Mesodermal cell (in vitro differentiated cells): ENCODE measurements at regions not wholly inside any gene's neighbourhood (a gene's known extent, or its start where the extent isn't known, plus 50 kb on each side); places are given as distances from the start of the nearest gene placed in this dataset.

Source experiments
- H3K27ac ChIP-seq: 2 replicates; pipeline ENCODE4 v1.7.0; 2013; ENCODE audit warnings: mild to moderate bottlenecking, low read depth, low read length, moderate library complexity; ENCODE audit not compliant: severe bottlenecking
- H3K36me3 ChIP-seq: 2 replicates; pipeline ENCODE4 v1.7.1; 2013; ENCODE audit warnings: mild to moderate bottlenecking, low read length, moderate library complexity; ENCODE audit not compliant: control insufficient read depth, insufficient read depth
- H3K4me1 ChIP-seq: one replicate; pipeline ENCODE4 v1.7.1; 2013; ENCODE audit warnings: mild to moderate bottlenecking, low read length; ENCODE audit not compliant: insufficient read depth, control insufficient read depth, poor library complexity, severe bottlenecking
- H3K4me3 ChIP-seq: 2 replicates; pipeline ENCODE4 v1.7.0; 2013; ENCODE audit warnings: low read length, control low read depth, mild to moderate bottlenecking; ENCODE audit not compliant: insufficient read depth, poor library complexity, severe bottlenecking; ENCODE audit errors: extremely low read depth
- H3K9me3 ChIP-seq: 2 replicates; pipeline ENCODE4 v1.7.1; 2013; ENCODE audit warnings: mild to moderate bottlenecking, low read length, moderate library complexity; ENCODE audit not compliant: control insufficient read depth
- WGBS, 2 experiments: methylation state at CpG; one replicate each; pipeline ENCODE4 v1.1.5; 2013; ENCODE audit warnings: missing lambda C conversion rate in 2 of 2; ENCODE audit not compliant: insufficient coverage in 2 of 2; 5-methylcytosine and 5-hydroxymethylcytosine counted together

DNA sequence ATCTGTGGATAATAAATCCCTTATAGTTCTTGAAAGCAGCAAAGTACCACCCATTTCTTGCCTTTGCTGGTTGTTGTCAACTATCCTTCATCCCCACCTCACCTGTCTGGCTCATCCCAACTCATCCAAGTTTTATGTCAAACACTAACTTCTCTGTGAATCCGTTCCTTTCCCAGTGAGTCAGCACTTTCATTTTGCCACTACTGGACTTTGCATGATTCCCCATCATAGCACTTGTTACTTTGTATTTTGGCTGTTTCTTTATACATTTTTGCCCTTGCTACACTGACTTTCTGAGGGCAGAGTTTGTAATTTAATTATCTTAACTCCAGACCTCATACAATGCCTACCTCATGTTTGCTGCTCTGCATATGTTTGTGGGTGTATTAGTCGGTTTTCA is 90.8 kb upstream of the RORA start:
- H3K4me3 ChIP-seq, result no peak overlapping the region
- H3K36me3 ChIP-seq, result no peaks in the 10 kb centered on the region
- no peak overlapping the region for H3K27ac ChIP-seq
- no peaks in the 10 kb centered on the region for H3K4me1 ChIP-seq
- peaks cover 3% of the 10 kb centered on the region for H3K9me3 ChIP-seq
- WGBS, 2 experiments, result 83% methylated on average over 1 of the region's 2 CpGs; no CpG with 5 or more reads in 1 of the 2 experiments

DNA sequence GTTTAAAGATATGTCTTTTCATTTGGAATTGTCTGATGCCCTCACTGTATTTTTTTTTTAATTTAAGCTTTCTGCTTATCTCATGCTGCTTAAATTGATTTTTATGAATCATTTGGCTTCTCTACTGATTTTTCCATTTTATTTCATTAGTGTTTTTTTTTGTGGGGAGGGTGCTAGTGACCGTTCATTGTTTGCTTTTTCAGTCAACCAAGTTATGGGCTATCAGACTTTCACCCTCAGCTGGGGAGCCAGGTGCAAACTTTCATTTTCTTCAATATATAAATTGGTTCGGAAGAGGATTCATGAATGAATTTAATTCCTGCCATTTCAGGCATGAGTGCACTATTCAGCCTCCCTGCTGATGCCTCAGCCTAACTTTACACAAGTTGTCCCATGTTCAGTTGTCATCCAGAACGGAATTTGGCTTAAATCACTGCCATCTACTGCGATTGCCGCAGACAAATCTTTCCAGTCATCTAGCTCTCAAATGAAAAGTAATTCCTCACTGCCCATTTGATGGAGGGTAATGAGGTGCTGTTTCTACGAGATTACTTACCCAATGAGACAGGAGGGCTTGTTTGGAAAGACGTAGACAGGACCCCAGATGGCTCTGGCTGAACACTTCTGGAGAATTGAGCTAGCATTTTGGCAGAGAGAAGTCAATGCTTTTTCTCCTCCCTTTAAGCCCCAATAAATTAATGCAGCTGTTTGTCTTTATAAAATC is 89.9 kb upstream of the RORA start:
- no peak overlapping the region for H3K27ac ChIP-seq
- no peaks in the 10 kb centered on the region for H3K4me1 ChIP-seq
- 94 to 100% methylated on average over 3 of the region's 7 CpGs for WGBS, 2 experiments
- H3K36me3 ChIP-seq, result no peaks in the 10 kb centered on the region
- H3K4me3 ChIP-seq, result no peak overlapping the region
- H3K9me3 ChIP-seq, result peaks cover 3% of the 10 kb centered on the region

DNA sequence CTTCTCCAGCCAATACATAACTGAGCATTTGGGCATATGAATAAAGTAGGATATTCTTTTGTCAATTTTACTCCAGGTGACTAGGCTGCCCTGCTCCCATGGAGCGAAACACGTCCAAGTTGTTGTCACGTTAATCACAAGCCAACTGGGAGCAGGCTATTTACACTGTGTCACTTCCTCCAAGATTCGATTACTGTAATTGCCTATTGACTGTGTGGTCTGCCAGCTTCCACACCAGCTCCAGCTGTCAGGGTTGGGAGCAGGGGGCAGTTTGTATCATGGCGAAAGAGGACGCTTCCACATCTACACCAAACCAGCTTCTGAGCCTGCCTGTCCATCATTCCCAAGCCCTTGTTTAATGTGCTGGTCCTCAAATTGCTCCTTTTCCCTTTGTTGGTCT is 89.2 kb upstream of the RORA start:
- no peaks in the 10 kb centered on the region for H3K36me3 ChIP-seq
- H3K27ac ChIP-seq, result no peak overlapping the region
- H3K9me3 ChIP-seq, result peaks cover 3% of the 10 kb centered on the region
- no peak overlapping the region for H3K4me3 ChIP-seq
- WGBS, 2 experiments, result 92 to 96% methylated on average over 5 to 6 of the region's 6 CpGs
- H3K4me1 ChIP-seq, result no peaks in the 10 kb centered on the region

DNA sequence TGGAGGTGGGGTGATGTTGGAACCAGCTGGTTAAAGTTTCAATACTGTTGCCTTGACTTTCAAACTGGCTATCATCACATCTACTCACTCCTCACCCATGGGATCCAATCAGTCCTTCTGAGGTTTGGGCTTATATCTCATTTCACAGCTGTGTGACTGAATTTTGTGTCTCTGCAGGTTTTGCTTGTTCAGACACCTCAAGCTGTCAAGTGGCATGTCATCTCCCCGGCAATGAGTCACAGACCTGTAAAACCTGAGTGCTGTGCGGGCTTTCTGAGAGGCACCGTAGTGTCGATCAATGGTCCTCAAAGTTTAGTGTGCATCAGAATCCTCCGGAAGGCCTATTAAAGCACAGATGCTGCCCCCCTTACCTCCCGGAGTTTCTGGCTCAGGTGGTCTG is 86.4 kb upstream of the RORA start:
- H3K4me3 ChIP-seq, result no peak overlapping the region
- H3K27ac ChIP-seq, result no peak overlapping the region
- H3K4me1 ChIP-seq, result no peaks in the 10 kb centered on the region
- peaks cover 3% of the 10 kb centered on the region for H3K9me3 ChIP-seq
- 89 to 92% methylated on average over 6 of the region's 6 CpGs for WGBS, 2 experiments
- no peaks in the 10 kb centered on the region for H3K36me3 ChIP-seq

DNA sequence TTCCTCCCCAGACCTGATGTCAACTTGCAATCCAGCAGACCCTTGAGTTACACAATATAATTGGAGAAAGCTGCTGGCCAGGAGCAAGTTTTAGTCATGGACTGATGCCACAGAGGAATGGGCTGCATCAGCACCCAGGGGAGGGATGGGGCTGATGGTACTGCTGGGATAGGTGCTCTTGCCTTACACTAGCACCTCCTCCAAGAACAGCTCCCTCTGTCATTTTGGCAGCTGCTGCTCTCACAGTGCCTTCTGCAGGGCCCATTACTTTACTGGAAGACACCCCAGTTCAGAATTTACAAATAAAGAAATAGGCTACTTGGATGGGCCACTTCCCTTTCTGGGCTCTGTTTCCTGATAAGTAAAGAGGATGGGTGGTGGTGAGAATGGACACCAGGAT is 85.3 kb upstream of the RORA start:
- Histone ChIP-seq H3K4me1 (no peaks in the 10 kb centered on the region), H3K27ac (no peak overlapping the region), H3K36me3 (no peaks in the 10 kb centered on the region), H3K9me3 (no peaks in the 10 kb centered on the region), H3K4me3 (no peak overlapping the region)

DNA sequence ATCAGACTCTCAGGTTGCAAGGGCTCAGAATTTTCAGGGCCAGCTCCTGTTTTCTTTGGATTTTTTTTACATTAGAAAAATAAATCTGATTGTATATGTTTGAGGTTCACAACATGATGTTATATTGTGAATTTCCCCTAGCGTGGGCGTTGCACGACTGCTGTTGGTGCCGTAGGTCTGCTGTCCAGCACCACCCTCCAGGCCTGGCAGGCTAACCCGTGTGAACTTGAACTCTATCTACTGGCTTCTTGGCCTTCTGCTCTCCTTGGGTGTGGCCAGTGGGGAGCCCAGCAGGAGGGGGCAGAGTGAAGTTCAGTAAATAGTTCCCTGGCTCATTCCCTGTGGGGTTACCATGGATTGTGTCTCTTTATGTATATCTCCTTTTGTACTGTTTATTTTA is 80.5 kb upstream of the RORA start:
- no peak overlapping the region for H3K4me3 ChIP-seq
- no peaks in the 10 kb centered on the region for H3K9me3 ChIP-seq
- no peak overlapping the region for H3K27ac ChIP-seq
- H3K4me1 ChIP-seq, result no peaks in the 10 kb centered on the region
- no peaks in the 10 kb centered on the region for H3K36me3 ChIP-seq
- 89 to 92% methylated on average over 5 of the region's 5 CpGs for WGBS, 2 experiments

DNA sequence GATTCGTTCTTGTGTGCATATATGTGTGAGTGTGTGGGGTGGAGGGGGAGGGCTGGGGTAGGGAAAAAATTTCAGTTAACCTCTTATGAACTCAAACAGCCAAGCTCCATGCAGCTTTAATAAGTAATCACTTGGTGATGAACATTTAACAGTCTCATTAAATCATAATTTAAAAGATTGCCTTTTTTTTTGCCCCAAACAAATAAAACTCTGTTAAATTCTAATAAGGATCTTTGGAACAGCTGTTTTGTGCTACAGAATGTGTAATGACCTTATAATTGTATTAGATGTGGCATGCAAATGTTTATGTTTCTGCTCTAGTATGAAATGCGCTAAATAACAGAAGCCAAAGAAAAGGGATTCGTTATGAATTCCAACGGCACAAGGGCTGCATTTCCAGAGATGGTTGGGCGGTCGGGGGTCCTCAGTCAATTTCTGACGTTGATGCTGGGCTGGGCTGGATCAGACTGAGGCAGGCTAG is 80.0 kb upstream of the RORA start:
- Histone ChIP-seq H3K9me3 (no peaks in the 10 kb centered on the region), H3K4me1 (no peaks in the 10 kb centered on the region), H3K27ac (no peak overlapping the region), H3K36me3 (no peaks in the 10 kb centered on the region), H3K4me3 (no peak overlapping the region)
- 76 to 85% methylated on average over 4 to 5 of the region's 7 CpGs for WGBS, 2 experiments

DNA sequence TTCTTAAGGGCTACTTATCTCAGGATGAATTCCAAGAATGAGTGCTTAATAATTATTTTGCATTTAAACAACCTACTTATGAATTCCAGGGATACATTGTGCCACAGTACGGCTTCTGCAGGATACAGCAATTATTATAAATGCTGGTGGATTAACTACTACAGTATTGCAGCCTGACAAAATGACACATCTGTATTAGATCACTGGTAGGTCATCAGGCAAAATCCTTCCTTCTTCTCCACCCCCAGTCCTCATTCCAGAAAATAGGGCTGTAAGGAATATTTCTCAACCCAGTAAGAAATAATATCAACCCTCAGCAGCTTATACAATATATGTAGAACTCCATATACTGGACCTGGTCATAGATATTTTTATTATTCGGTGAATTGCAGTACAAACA is 79.3 kb upstream of the RORA start:
- no peaks in the 10 kb centered on the region for H3K9me3 ChIP-seq
- no peaks in the 10 kb centered on the region for H3K4me1 ChIP-seq
- H3K36me3 ChIP-seq, result no peaks in the 10 kb centered on the region
- no CpG with 5 or more reads among the region's 2 CpGs for WGBS, 2 experiments
- no peak overlapping the region for H3K27ac ChIP-seq
- H3K4me3 ChIP-seq, result no peak overlapping the region

DNA sequence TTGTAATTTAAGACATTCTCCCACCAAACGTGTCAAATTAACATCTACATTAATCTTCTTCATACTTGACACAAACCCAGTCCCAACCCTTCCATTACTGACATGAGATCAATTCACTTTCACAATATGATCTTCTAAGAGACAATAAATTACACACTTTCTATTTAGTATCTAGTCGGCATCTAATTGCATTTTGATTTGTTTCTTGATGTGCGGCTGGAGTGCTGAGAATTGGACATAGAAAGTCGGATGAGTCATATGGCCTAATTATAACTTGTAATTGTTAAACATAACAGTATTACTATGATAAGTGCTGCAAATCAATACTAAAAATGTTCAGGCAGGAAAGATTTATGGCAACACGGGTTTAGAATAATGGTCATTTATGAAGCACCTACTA is 78.4 kb upstream of the RORA start:
- 80 to 94% methylated on average over 1 of the region's 5 CpGs for WGBS, 2 experiments
- H3K4me3 ChIP-seq, result no peak overlapping the region
- H3K9me3 ChIP-seq, result no peaks in the 10 kb centered on the region
- H3K4me1 ChIP-seq, result no peaks in the 10 kb centered on the region
- H3K36me3 ChIP-seq, result no peaks in the 10 kb centered on the region
- no peak overlapping the region for H3K27ac ChIP-seq

DNA sequence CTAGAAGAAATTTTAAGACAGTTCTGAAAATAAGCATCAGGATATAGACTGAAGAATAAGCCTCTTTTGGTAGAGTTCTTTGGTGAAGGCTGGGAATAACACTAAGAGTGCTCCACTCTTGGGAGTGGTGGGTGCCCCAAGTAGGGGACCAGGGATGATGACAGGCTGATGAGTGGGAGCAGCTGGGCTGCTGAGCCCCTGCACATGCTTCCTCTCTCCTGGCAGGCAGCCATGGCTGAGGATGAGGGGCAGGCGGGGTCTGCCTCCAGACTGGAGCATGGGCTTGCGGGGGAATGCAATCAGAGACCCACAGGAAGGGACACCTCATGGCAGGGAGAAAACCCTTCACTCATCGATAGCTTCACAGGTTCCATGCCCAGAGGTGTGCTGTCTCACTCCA is 72.6 kb upstream of the RORA start:
- Histone ChIP-seq H3K27ac (no peak overlapping the region), H3K4me3 (no peak overlapping the region), H3K36me3 (no peaks in the 10 kb centered on the region), H3K4me1 (no peaks in the 10 kb centered on the region), H3K9me3 (no peaks in the 10 kb centered on the region)
- 89 to 96% methylated on average over 1 to 3 of the region's 3 CpGs for WGBS, 2 experiments

DNA sequence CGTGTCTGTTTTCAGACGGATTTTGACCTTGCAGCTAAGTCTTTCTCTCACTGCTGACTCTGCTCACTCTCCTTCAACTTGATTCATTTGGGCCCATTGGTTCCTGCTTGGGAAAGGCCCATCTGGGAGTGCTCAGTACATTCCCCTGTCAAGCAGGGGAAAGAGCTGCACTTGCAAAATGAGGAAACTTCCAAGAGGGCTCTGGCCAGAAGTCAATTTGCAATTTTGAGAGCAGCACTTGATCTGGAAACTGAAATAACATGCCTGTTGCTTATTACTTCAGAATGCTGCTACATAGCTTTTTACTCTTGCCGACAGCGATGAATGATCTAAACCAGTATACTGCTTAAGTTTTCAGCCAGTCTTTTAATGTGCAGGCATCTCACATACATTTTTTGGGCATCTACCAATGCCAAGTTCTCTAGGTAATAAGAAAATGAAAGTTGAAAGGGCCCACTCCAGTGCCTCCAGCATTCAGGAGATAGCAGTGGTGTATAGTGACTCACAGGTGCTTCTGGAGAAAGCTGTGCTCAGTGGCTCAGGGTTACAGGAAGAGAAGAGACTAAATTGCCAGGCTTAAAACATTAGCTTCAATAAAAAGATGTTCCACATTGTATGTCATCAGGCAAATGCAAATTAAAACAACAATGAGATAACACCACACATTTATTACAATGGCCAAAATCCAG is 70.1 kb upstream of the RORA start:
- WGBS, 2 experiments, result 92 to 95% methylated on average over 4 of the region's 4 CpGs
- H3K4me3 ChIP-seq, result no peak overlapping the region
- H3K27ac ChIP-seq, result no peak overlapping the region
- no peaks in the 10 kb centered on the region for H3K9me3 ChIP-seq
- H3K36me3 ChIP-seq, result no peaks in the 10 kb centered on the region
- no peaks in the 10 kb centered on the region for H3K4me1 ChIP-seq
